ENCODE measurements at regions not wholly inside any gene's neighbourhood (a gene's known extent, or its start where the extent isn't known, plus 50 kb on each side); places are given as distances from the start of the nearest gene placed in this dataset.

GRCh38 chr6:65814071-65814470 lies 107.0 kb upstream of the EYS start:
- TF ChIP-seq CTCF (IDR thresholded peaks at IDR 0.05) (no peak), POLR2A (IDR thresholded peaks at IDR 0.05) (no peak)
